HepG2 (cell line): ENCODE measurements at regions not wholly inside any gene's neighbourhood (a gene's known extent, or its start where the extent isn't known, plus 50 kb on each side); places are given as distances from the start of the nearest gene placed in this dataset.

ENCODE experiments used
- ATAC-seq: fragments of 200-7000 bp; cut with Tn5 transposase; 3 replicates; pipeline ENCODE4 v1.9.1; 2020; ENCODE audit warnings: mild to moderate bottlenecking, moderate library complexity
- BruUV-seq: library from RNA; stranded (reverse); fragments of 400-500 nt; replicated peaks from 2 replicates; lab custom pipeline; 2021; lab: Mats Ljungman, UMichigan
- CTCF ChIA-PET: fragments of 300-600 bp; formaldehyde crosslinking; extraction: SDS; loops from one replicate; lab custom pipeline; 2021; ENCODE audit warnings: low total read pairs, inconsistent platforms, low intra/inter-chr PET ratio; lab: Yijun Ruan, JAX
- POLR2A ChIA-PET: fragments of 350-600 bp; sonication (Branson Sonifier 250); formaldehyde crosslinking; loops from one replicate; lab custom pipeline; 2020; ENCODE audit warnings: antibody characterized with exemption, inconsistent platforms; lab: Yijun Ruan, JAX
- DNase-seq: peaks from one replicate; pipeline ENCODE4 v3.0.0-alpha.2; 2015; ENCODE audit warnings: low spot score
- FAIRE-seq: peaks from 3 replicates; lab custom pipeline; 2011; peaks lifted over from hg19 to GRCh38; lab: Jason Lieb, UNC
- H2AFZ ChIP-seq: one replicate; pipeline ENCODE4 v1.6.1; 2011; ENCODE audit warnings: low read length, inconsistent platforms
- H3K27ac ChIP-seq: fragments of 300-600 bp; 3 replicates; pipeline ENCODE4 v1.8.0; 2011; ENCODE audit warnings: mixed run types, mild to moderate bottlenecking, mixed read lengths, low read length, inconsistent platforms; ENCODE audit not compliant: insufficient read depth; ENCODE audit errors: extremely low read length
- H3K27me3 ChIP-seq, 2 experiments: fragments of 200-600 bp in 1 of 2; 2 replicates in 1 of 2; 3 replicates in 1 of 2; pipeline versions ENCODE4 v1.6.0 to v1.8.0; 2011; ENCODE audit warnings: low read length in 2 of 2, mild to moderate bottlenecking in 2 of 2, moderate library complexity in 2 of 2, inconsistent platforms in 1 of 2; ENCODE audit not compliant: insufficient read depth in 2 of 2, control insufficient read depth in 1 of 2
- H3K36me3 ChIP-seq, 2 experiments: fragments of 200-600 bp in 1 of 2; replicated peaks in 1 of 2; 2 replicates in 1 of 2; 3 replicates in 1 of 2; pipeline versions ENCODE4 v1.5.1 to v1.8.0; 2011; ENCODE audit warnings: low read length in 2 of 2, inconsistent platforms in 1 of 2; ENCODE audit not compliant: insufficient read depth in 2 of 2, control insufficient read depth in 1 of 2
- H3K4me1 ChIP-seq: 2 replicates; pipeline ENCODE4 v1.5.1; 2012; ENCODE audit warnings: low read length, inconsistent platforms; ENCODE audit not compliant: insufficient read depth
- H3K4me2 ChIP-seq: 2 replicates; pipeline ENCODE4 v1.6.0; 2011; ENCODE audit warnings: low read depth, low read length, inconsistent platforms
- H3K4me3 ChIP-seq, 3 experiments: fragments of 200-600 bp in 1 of 3; sonication (generic), shearing (Covaris generic) in 1 of 3; replicated peaks in 1 of 3; 2 replicates each; pipeline ENCODE4 v1.5.1; 2011 to 2016; ENCODE audit warnings: low read length in 3 of 3, inconsistent platforms in 2 of 3, low read depth in 2 of 3, mild to moderate bottlenecking in 2 of 3, control low read depth in 1 of 3, mixed read lengths in 1 of 3; ENCODE audit not compliant: insufficient read depth in 1 of 3
- H3K79me2 ChIP-seq: one replicate; pipeline ENCODE4 v1.6.1; 2011; ENCODE audit warnings: low read length, inconsistent platforms; ENCODE audit not compliant: insufficient read depth
- H3K9ac ChIP-seq: 2 replicates; pipeline ENCODE4 v1.6.0; 2011; ENCODE audit warnings: mild to moderate bottlenecking, low read depth, low read length, inconsistent platforms; ENCODE audit not compliant: insufficient read depth
- H3K9me3 ChIP-seq: 2 replicates; pipeline ENCODE4 v1.5.1; 2012; ENCODE audit warnings: mild to moderate bottlenecking, low read length
- H4K20me1 ChIP-seq: 2 replicates; pipeline ENCODE4 v1.6.0; 2011; ENCODE audit warnings: inconsistent platforms, mild to moderate bottlenecking, low read length, moderate library complexity; ENCODE audit not compliant: insufficient read depth
- MAFF ChIP-seq: IDR thresholded peaks from 2 replicates; pipeline ENCODE4 v1.6.1; 2011; ENCODE audit warnings: low read depth, low read length, improper control_type of control experiment
- MNT ChIP-seq: fragments of 450-650 bp; IDR thresholded peaks from 2 replicates; pipeline ENCODE4 v1.6.1; 2016
- PCBP1 ChIP-seq: fragments of 200-400 bp; formaldehyde crosslinking; IDR thresholded peaks from 2 replicates; pipeline ENCODE4 v1.6.1; 2017; ENCODE audit warnings: mild to moderate bottlenecking, low read depth, low read length, borderline replicate concordance
- POLR2AphosphoS5 ChIP-seq: IDR thresholded peaks from 2 replicates; pipeline ENCODE4 v1.6.1; 2012; ENCODE audit warnings: low read depth, low read length
- PRMT3 ChIP-seq: sonication (generic); formaldehyde crosslinking; IDR thresholded peaks from 2 replicates; pipeline ENCODE4 v1.8.1; 2022; ENCODE audit warnings: low read depth, mild to moderate bottlenecking, moderate library complexity, missing genetic modification reagents, borderline replicate concordance
- SMC3 ChIP-seq: IDR thresholded peaks from 2 replicates; pipeline ENCODE4 v1.6.1; 2011; ENCODE audit warnings: low read length, improper control_type of control experiment
- ZFP90 ChIP-seq: sonication (generic); formaldehyde crosslinking; IDR thresholded peaks from 2 replicates; pipeline ENCODE4 v1.8.0; 2022; ENCODE audit warnings: missing genetic modification reagents, mild to moderate bottlenecking, inconsistent platforms, borderline replicate concordance
- ZNF230 ChIP-seq: sonication (generic); formaldehyde crosslinking; IDR thresholded peaks from 2 replicates; pipeline ENCODE4 v1.4.0; 2020; ENCODE audit warnings: mild to moderate bottlenecking, missing genetic modification reagents
- ZNF83 ChIP-seq: sonication (generic); formaldehyde crosslinking; IDR thresholded peaks from 2 replicates; pipeline ENCODE4 v1.4.0; 2020; ENCODE audit warnings: missing genetic modification reagents, mild to moderate bottlenecking, borderline replicate concordance
- WGBS: methylation state at CpG from one replicate; pipeline ENCODE4 v1.1.6; 2017; ENCODE audit warnings: low lambda C conversion rate; 5-methylcytosine and 5-hydroxymethylcytosine counted together
- in situ Hi-C: cut with HindIII; loops from 2 replicates; pipeline ENCODE4 v1.10.0; 2017; ENCODE audit warnings: low pct_unique_long_range_greater_than_20kb; ENCODE audit not compliant: extremely low pct_ligation_motif_present
- intact Hi-C: fragments of 100-400 bp; cut with micrococcal nuclease; formaldehyde crosslinking; loops from one replicate; pipeline ENCODE4 v1.10.0; 2022; ENCODE audit not compliant: unreplicated experiment

GRCh38 chr12:77343291-77343690 lies 277.9 kb upstream of the E2F7 start:
- Histone ChIP-seq H4K20me1 (no peaks in the 10 kb centered on the region), H3K4me1 (no peaks in the 10 kb centered on the region), H2AFZ (no peak overlapping the region), H3K4me3 (no peak overlapping the region), H3K79me2 (no peaks in the 10 kb centered on the region), H3K27me3 (no peaks in the 10 kb centered on the region), H3K9ac (no peak overlapping the region), H3K9me3 (no peaks in the 10 kb centered on the region), H3K4me2 (no peak overlapping the region), H3K36me3 (no peaks in the 10 kb centered on the region), H3K27ac (no peak overlapping the region)
- ATAC-seq (no peak), FAIRE-seq (no peak), DNase-seq (no peak)
- ChIA-PET CTCF (no interaction called here), POLR2A (no interaction called here)
- in situ Hi-C loops (no loop called here), intact Hi-C loops (no loop called here)
- no peak for TF ChIP-seq SMC3
- TF ChIP-seq PCBP1, result no peak
- no peak for TF ChIP-seq ZNF83 (CRISPR knock-in tag)
- no peak for TF ChIP-seq PRMT3
- no TSS peak for BruUV-seq
- 0% methylated on average over 1 of the region's 1 CpG for WGBS

GRCh38 chr12:77342253-77342652 lies 276.9 kb upstream of the E2F7 start:
- Histone ChIP-seq H3K79me2 (no peaks in the 10 kb centered on the region), H4K20me1 (no peaks in the 10 kb centered on the region)
- CTCF ChIA-PET, result no interaction called here
- intact Hi-C loops, result no loop called here
- 2% methylated on average over 2 of the region's 2 CpGs for WGBS
- FAIRE-seq, result no peak
- TF ChIP-seq MAFF (no peak), ZFP90 (CRISPR knock-in tag) (no peak), PCBP1 (no peak), ZNF230 (CRISPR knock-in tag) (no peak), MNT (peak; percentile 37; the same call in 1 of the 2 replicates), POLR2AphosphoS5 (no peak)
- TF ChIP-seq, all 625 proteins: peak for 1
- Histone ChIP-seq H3K9me3 (no peaks in the 10 kb centered on the region), H3K36me3 (no peaks in the 10 kb centered on the region), H3K27me3 (no peaks in the 10 kb centered on the region), H3K4me3 (no peak overlapping the region), H3K4me1 (no peaks in the 10 kb centered on the region), H3K27ac (no peak overlapping the region), H3K9ac (no peak overlapping the region), H3K4me2 (no peak overlapping the region), H2AFZ (no peak overlapping the region)
- ATAC-seq, result no peak
- no peak for DNase-seq
- in situ Hi-C loops, result no loop called here
- POLR2A ChIA-PET, result no interaction called here
- BruUV-seq, result no TSS peak
